H9 (cell line): ENCODE measurements at regions not wholly inside any gene's neighbourhood (a gene's known extent, or its start where the extent isn't known, plus 50 kb on each side); places are given as distances from the start of the nearest gene placed in this dataset.

ENCODE experiments used
- DNase-seq: peaks from one replicate; pipeline ENCODE4 v3.0.0-alpha.2; 2017
- H2AFZ ChIP-seq: one replicate; pipeline ENCODE4 v1.6.1; 2013; ENCODE audit warnings: mild to moderate bottlenecking, low read length, control low read depth, moderate library complexity
- H2AK5ac ChIP-seq: 2 replicates; pipeline ENCODE4 v1.6.1; 2013; ENCODE audit warnings: low read length, control low read depth, mixed read lengths; ENCODE audit not compliant: insufficient read length
- H2BK120ac ChIP-seq: one replicate; pipeline ENCODE4 v1.6.1; 2013; ENCODE audit warnings: low read depth, mild to moderate bottlenecking, low read length, control low read depth, inconsistent platforms; ENCODE audit not compliant: poor library complexity, severe bottlenecking
- H2BK12ac ChIP-seq: 2 replicates; pipeline ENCODE4 v1.6.1; 2013; ENCODE audit warnings: low read length, control low read depth, mixed read lengths, low read depth; ENCODE audit not compliant: insufficient read length
- H2BK15ac ChIP-seq: 2 replicates; pipeline ENCODE4 v1.6.1; 2013; ENCODE audit warnings: low read depth, low read length, control low read depth
- H2BK20ac ChIP-seq: one replicate; pipeline ENCODE4 v1.6.1; 2013; ENCODE audit warnings: low read depth, mild to moderate bottlenecking, low read length, control low read depth, inconsistent platforms; ENCODE audit not compliant: poor library complexity, severe bottlenecking
- H2BK5ac ChIP-seq: 2 replicates; pipeline ENCODE4 v1.6.1; 2013; ENCODE audit warnings: low read length, control low read depth, mixed read lengths; ENCODE audit not compliant: insufficient read length
- H3K14ac ChIP-seq: 2 replicates; pipeline ENCODE4 v1.6.1; 2013; ENCODE audit warnings: low read length, control low read depth; ENCODE audit not compliant: insufficient read depth
- H3K18ac ChIP-seq: 2 replicates; pipeline ENCODE4 v1.6.1; 2013; ENCODE audit warnings: low read depth, mild to moderate bottlenecking, mixed read lengths, low read length, control low read depth; ENCODE audit not compliant: insufficient read length
- H3K23ac ChIP-seq: 2 replicates; pipeline ENCODE4 v1.6.1; 2013; ENCODE audit warnings: low read length, control low read depth, mixed read lengths, low read depth; ENCODE audit not compliant: insufficient read length
- H3K23me2 ChIP-seq: 2 replicates; pipeline ENCODE4 v1.6.1; 2013; ENCODE audit warnings: low read depth, mild to moderate bottlenecking, mixed read lengths, low read length, control low read depth; ENCODE audit not compliant: insufficient read length, poor library complexity, severe bottlenecking
- H3K27ac ChIP-seq: 2 replicates; pipeline ENCODE4 v1.5.1; 2013; ENCODE audit warnings: low read length, control low read depth, mixed read lengths, low read depth; ENCODE audit not compliant: insufficient read length
- H3K27me3 ChIP-seq: 2 replicates; pipeline ENCODE4 v1.6.1; 2013; ENCODE audit warnings: low read length, control low read depth, inconsistent platforms; ENCODE audit not compliant: insufficient read depth
- H3K4ac ChIP-seq: 2 replicates; pipeline ENCODE4 v1.6.1; 2013; ENCODE audit warnings: low read depth, mild to moderate bottlenecking, control low read depth, inconsistent platforms, low read length, moderate library complexity
- H3K4me1 ChIP-seq: 2 replicates; pipeline ENCODE4 v1.6.1; 2013; ENCODE audit warnings: low read length, control low read depth, inconsistent platforms; ENCODE audit not compliant: insufficient read depth
- H3K4me2 ChIP-seq: 2 replicates; pipeline ENCODE4 v1.6.1; 2013; ENCODE audit warnings: low read length, control low read depth, mixed read lengths; ENCODE audit not compliant: insufficient read length, insufficient read depth
- H3K56ac ChIP-seq: 2 replicates; pipeline ENCODE4 v1.6.1; 2013; ENCODE audit warnings: low read depth, mild to moderate bottlenecking, mixed read lengths, low read length, control low read depth; ENCODE audit not compliant: insufficient read length
- H3K79me1 ChIP-seq: 2 replicates; pipeline ENCODE4 v1.6.1; 2013; ENCODE audit warnings: low read depth, mild to moderate bottlenecking, moderate library complexity, low read length, control low read depth, inconsistent platforms; ENCODE audit not compliant: insufficient read depth, poor library complexity, severe bottlenecking
- H3K79me2 ChIP-seq: 2 replicates; pipeline ENCODE4 v1.6.1; 2013; ENCODE audit warnings: low read length, control low read depth, inconsistent platforms; ENCODE audit not compliant: insufficient read depth
- H3K9ac ChIP-seq: 2 replicates; pipeline ENCODE4 v1.6.1; 2013; ENCODE audit warnings: low read length, control low read depth, mixed read lengths; ENCODE audit not compliant: insufficient read length; ENCODE audit errors: extremely low read depth
- H3K9me3 ChIP-seq: one replicate; pipeline ENCODE4 v1.6.1; 2013; ENCODE audit warnings: low read depth, low read length, inconsistent platforms; ENCODE audit not compliant: control insufficient read depth
- H3T11ph ChIP-seq: one replicate; pipeline ENCODE4 v1.6.1; 2013; ENCODE audit warnings: mild to moderate bottlenecking, low read length, control low read depth, inconsistent platforms
- H4K20me1 ChIP-seq: one replicate; pipeline ENCODE4 v1.6.1; 2013; ENCODE audit not compliant: control insufficient read depth, insufficient read length, insufficient read depth
- H4K5ac ChIP-seq: 2 replicates; pipeline ENCODE4 v1.6.1; 2013; ENCODE audit warnings: low read depth, mild to moderate bottlenecking, mixed read lengths, low read length, control low read depth; ENCODE audit not compliant: insufficient read length
- H4K8ac ChIP-seq: replicated peaks from 2 replicates; pipeline ENCODE4 v1.6.1; 2013; ENCODE audit warnings: low read length, control low read depth, mixed read lengths, low read depth; ENCODE audit not compliant: insufficient read length
- H4K91ac ChIP-seq: 2 replicates; pipeline ENCODE4 v1.6.1; 2013; ENCODE audit warnings: low read depth, mild to moderate bottlenecking, moderate library complexity, mixed read lengths, low read length, control low read depth; ENCODE audit not compliant: insufficient read length
- H3K27ac Mint-ChIP-seq, 3 experiments: 2 replicates in 2 of 3; 3 replicates in 1 of 3; pipeline ENCODE4 v1.8.0; 2020 to 2021; ENCODE audit warnings: mixed read lengths in 3 of 3, mild to moderate bottlenecking in 1 of 3, moderate library complexity in 1 of 3
- H3K27me3 Mint-ChIP-seq: 2 replicates; pipeline ENCODE4 v1.8.0; 2021; ENCODE audit warnings: low read depth, mild to moderate bottlenecking, moderate library complexity, mixed read lengths
- H3K36me3 Mint-ChIP-seq, 3 experiments: 2 replicates in 2 of 3; 3 replicates in 1 of 3; pipeline ENCODE4 v1.8.0; 2020 to 2021; ENCODE audit warnings: low read depth in 3 of 3, mixed read lengths in 3 of 3; ENCODE audit not compliant: insufficient read depth in 1 of 3
- H3K4me1 Mint-ChIP-seq, 2 experiments: 2 replicates each; pipeline ENCODE4 v1.8.0; 2020; ENCODE audit warnings: mixed read lengths in 2 of 2
- H3K4me3 Mint-ChIP-seq, 2 experiments: 2 replicates in 1 of 2; 3 replicates in 1 of 2; pipeline ENCODE4 v1.8.0; 2020 to 2021; ENCODE audit warnings: mild to moderate bottlenecking in 2 of 2, mixed read lengths in 2 of 2, moderate library complexity in 1 of 2
- H3K9me3 Mint-ChIP-seq, 2 experiments: 2 replicates in 1 of 2; 3 replicates in 1 of 2; pipeline ENCODE4 v1.8.0; 2020; ENCODE audit warnings: mild to moderate bottlenecking in 2 of 2, mixed read lengths in 2 of 2, moderate library complexity in 1 of 2
- CTCF ChIP-seq: fragments of 200-600 bp; sonication (generic); conservative IDR thresholded peaks from 3 replicates; pipeline ENCODE4 v1.8.0; 2021; ENCODE audit warnings: antibody characterized with exemption, mild to moderate bottlenecking
- WGBS: extraction: QIAGEN DNeasy Blood & Tissue Kit; methylation state at CpG from one replicate; pipeline ENCODE4 v1.1.7; 2013; ENCODE audit warnings: missing lambda C conversion rate, low lambda C conversion rate, mixed read lengths; ENCODE audit not compliant: insufficient read length; ENCODE audit errors: extremely low coverage; 5-methylcytosine and 5-hydroxymethylcytosine counted together

GRCh38 chrX:42615161-42615563 is 162.8 kb downstream of the PPP1R2C start:
- no peak overlapping the region for H4K5ac ChIP-seq
- H3K9me3 Mint-ChIP-seq, result peaks cover 27 to 64% of the 10 kb centered on the region in 2 experiments
- peak; percentile 63 for DNase-seq

More at GRCh38 chrX:42615161-42615563, 162.8 kb downstream of the PPP1R2C start:
- H3K23me2 ChIP-seq, result no peaks in the 10 kb centered on the region
- H3K27me3 Mint-ChIP-seq, result no peaks in the 10 kb centered on the region
- no peaks in the 10 kb centered on the region for H3K27me3 ChIP-seq
- no peak overlapping the region for H4K91ac ChIP-seq
- H3K56ac ChIP-seq, result no peak overlapping the region
- no peak overlapping the region for H3K18ac ChIP-seq
- H3K79me2 ChIP-seq, result no peaks in the 10 kb centered on the region
- no peak overlapping the region for H2BK12ac ChIP-seq
- no peak overlapping the region for H3K4me2 ChIP-seq
- H3K27ac ChIP-seq, result no peak overlapping the region
- H3T11ph ChIP-seq, result no peak overlapping the region
- peak overlapping the region in 2 of 3 experiments; percentile 91 to 97; a peak in 4 of 7 replicates for H3K27ac Mint-ChIP-seq
- no peak overlapping the region for H3K4me3 Mint-ChIP-seq
- no peaks in the 10 kb centered on the region for H4K20me1 ChIP-seq
- no peak overlapping the region for H4K8ac ChIP-seq
- H2BK5ac ChIP-seq, result no peak overlapping the region
- no peak overlapping the region for H2AFZ ChIP-seq
- H2BK15ac ChIP-seq, result peak overlapping the region; percentile 28; the same call in 1 of the 2 replicates
- H2BK20ac ChIP-seq, result no peak overlapping the region
- H3K23ac ChIP-seq, result no peak overlapping the region
- no peak overlapping the region for H2AK5ac ChIP-seq
- no CpG with 5 or more reads among the region's 1 CpG for WGBS
- no peak overlapping the region for H2BK120ac ChIP-seq
- no peak overlapping the region for H3K14ac ChIP-seq
- no peaks in the 10 kb centered on the region for H3K9me3 ChIP-seq
- no peak overlapping the region for H3K9ac ChIP-seq
- H3K4me1 ChIP-seq, result no peaks in the 10 kb centered on the region
- H3K4me1 Mint-ChIP-seq, result peaks cover 23 to 31% of the 10 kb centered on the region in 2 experiments
- H3K4ac ChIP-seq, result no peak overlapping the region
- H3K36me3 Mint-ChIP-seq, result peaks cover 0 to 58% (median 21%) of the 10 kb centered on the region in 3 experiments; a peak in 5 of 7 replicates
- TF ChIP-seq CTCF, result peak; percentile 76
- H3K79me1 ChIP-seq, result no peaks in the 10 kb centered on the region
